ENCODE measurements at regions not wholly inside any gene's neighbourhood (a gene's known extent, or its start where the extent isn't known, plus 50 kb on each side); places are given as distances from the start of the nearest gene placed in this dataset.

- no peak for DNase-seq (ENCODE audit: low spot score)
Measured at GRCh38 chr2:129870685-129871241, 108.7 kb upstream of the RAB6C start.

DNA sequence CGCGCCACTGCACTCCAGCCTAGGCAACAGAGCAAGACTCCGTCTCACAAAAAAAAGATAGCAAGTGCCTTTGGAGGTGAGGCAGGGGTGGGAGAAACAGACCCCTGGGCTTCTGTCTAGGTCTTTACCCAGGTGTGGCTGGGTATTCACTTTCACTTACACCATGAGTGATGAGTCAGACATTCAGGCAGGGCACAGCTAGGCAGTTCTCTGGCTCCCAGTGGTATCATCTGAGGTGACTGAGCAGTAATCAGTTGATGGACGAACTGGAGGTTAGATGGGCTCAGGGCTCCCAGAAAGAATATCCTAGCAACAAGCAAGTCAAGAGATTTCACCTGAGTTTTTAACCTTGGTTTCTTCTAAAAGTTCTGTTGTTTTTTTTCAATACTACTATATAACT, 107.0 kb upstream of the RAB6C start:
- DNase-seq (ENCODE audit: low spot score), result no peak

DNA sequence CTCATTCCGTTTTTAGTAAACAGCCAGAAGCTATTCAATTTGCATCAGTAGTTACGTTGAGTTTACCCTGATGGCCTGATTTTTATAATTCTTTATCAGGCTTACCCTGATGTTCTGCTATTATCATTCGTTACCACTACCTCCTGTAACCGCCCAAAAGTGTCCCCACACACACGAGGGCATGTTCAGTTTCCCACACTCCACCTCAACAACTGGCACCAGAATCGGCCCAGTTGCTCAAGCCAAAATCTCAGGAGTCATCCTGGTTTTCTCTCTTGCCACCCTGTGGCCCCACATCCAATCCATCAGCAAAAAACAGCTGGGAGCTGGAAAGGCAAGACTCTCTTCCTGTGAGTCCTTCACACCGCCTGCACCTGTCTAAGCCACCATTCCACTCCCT, 102.9 kb upstream of the RAB6C start:
- DNase-seq (ENCODE audit: low spot score), result no peak

GRCh38 chr2:129877289-129877741, 102.2 kb upstream of the RAB6C start:
- no peak for DNase-seq (ENCODE audit: low spot score)

DNA sequence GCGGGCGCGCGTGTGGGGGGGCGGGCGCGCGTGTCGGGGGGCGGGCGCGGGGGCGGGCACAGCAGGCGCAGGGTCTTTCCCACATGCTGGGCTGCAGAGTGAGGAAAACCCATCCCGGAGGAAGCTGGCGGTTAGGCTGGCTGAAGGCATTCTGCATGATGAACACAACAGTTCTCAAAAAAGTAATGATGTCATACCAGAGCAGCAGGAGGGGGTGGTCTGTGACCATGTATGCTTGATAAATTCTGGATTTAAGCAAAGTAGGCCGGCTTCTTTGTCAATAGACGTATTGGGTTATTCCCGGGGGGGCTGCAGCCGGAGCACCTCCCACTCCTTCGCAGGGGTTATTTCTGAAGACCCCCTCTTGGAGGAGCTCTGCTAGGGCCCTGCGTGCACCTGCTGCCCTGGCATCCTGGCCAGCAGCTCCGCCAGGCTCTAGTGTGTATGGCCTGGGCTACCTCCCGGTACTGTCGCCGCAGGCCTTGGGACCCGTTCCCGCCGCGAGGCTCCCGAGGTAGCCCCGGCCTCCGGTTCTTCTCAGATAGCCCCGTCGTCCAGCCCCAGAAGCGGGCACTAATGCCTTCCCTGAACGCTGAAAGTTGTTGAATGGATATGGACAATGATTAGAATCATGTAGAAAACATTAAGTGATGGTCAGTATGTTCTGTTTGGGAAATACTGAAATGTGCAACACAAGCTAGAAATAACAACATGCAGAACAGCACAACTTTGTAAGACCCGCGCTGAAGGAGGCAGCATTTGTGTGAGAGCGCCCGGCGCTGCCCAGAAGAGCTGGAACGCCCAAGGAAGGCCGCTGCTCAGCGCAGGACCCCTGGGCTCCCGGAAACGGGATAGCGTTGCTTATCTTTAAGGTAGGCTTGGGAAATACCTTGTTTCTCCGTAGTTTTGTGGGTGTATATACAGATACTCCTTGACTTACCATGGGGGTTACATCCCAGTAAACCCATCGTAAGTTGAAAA, 101.4 kb upstream of the RAB6C start:
- DNase-seq (ENCODE audit: low spot score), result no peak

GRCh38 chr2:129879614-129880180, 99.8 kb upstream of the RAB6C start:
- DNase-seq (ENCODE audit: low spot score), result no peak

- DNase-seq (ENCODE audit: low spot score), result no peak
Measured at GRCh38 chr2:129880309-129880708, 99.2 kb upstream of the RAB6C start.

- DNase-seq (ENCODE audit: low spot score), result no peak
Measured at GRCh38 chr2:129880971-129881370, 98.5 kb upstream of the RAB6C start.

DNA sequence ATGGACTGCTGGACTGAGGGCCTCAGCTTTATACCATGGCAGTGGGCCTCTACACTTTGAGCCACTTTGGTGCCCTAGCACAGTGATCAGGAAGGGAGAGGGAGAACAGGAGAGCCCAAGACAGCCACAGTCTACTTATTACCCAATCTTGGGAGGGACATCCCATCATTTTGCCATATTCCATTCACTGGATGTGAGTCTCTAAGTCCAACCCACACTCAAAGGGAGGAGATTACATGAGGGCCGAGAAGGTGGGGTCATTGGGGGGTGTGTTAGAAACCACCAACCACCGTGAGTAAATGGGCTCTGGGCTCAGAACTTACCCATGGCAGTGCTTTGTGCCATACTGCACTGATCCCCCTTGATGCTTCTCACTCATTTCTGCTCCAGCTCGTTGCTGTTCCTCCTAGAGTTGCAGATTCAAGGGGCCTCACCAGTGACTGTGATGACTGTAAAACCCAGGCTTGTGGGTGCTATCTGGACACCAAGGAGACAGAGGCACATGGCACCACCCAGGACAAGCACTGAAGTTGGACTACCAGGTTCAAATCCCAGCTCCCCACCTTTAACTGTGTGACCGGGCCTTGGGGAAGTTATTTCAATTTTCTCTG, 97.6 kb upstream of the RAB6C start:
- DNase-seq (ENCODE audit: low spot score), result no peak

- DNase-seq (ENCODE audit: low spot score), result no peak
Measured at GRCh38 chr2:129882476-129882875, 97.0 kb upstream of the RAB6C start.

GRCh38 chr2:129883121-129883520, 96.3 kb upstream of the RAB6C start:
- DNase-seq (ENCODE audit: low spot score), result no peak

- DNase-seq (ENCODE audit: low spot score), result no peak
Measured at GRCh38 chr2:129884221-129884786, 95.2 kb upstream of the RAB6C start.

- no peak for DNase-seq (ENCODE audit: low spot score)
Measured at GRCh38 chr2:129885735-129886134, 93.7 kb upstream of the RAB6C start.

- DNase-seq (ENCODE audit: low spot score), result no peak
Measured at GRCh38 chr2:129887688-129888266, 91.7 kb upstream of the RAB6C start.

DNA sequence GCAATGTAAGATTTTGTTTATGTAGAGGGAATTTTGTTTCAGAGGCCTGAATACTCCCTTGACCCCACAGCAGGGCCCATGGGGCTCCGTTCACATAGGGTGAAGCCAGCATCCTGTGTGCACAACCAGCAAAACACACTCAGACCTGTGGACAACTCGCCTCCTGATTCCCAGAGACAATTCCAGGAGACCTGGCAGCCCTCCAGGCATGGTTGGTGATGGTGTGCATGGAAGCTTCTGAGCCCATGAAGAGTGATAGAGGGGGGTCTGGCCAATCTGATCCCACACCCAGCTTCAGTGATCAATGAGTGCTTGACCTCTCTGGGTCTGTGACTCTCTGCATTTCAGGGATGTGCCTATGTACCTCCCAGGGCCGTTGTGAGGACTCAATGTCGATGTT, 91.0 kb upstream of the RAB6C start:
- no peak for DNase-seq (ENCODE audit: low spot score)

- DNase-seq (ENCODE audit: low spot score), result no peak
Measured at GRCh38 chr2:129888896-129889295, 90.6 kb upstream of the RAB6C start.

GRCh38 chr2:129891341-129892320, 87.8 kb upstream of the RAB6C start:
- no peak for DNase-seq (ENCODE audit: low spot score)

DNA sequence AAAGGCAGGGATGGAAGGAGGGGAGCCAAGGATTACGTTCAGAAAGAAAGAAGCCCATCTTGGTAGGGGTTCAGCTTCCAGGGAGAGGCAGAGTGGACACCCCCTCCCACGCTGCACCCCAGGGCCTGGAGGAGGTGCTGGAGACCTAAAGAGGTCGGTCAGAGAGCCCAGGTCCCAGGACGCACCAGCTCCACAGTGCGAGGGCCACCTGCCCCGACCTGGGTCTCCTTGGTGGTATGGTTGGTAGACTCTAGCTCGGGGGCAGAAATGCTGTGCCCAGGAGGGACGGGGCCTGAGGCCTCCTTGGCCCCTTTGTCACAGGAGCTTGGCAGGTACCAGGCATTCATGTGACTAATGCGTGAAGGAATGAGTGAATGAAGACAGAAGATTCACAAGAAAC, 87.1 kb upstream of the RAB6C start:
- DNase-seq (ENCODE audit: low spot score), result no peak

DNA sequence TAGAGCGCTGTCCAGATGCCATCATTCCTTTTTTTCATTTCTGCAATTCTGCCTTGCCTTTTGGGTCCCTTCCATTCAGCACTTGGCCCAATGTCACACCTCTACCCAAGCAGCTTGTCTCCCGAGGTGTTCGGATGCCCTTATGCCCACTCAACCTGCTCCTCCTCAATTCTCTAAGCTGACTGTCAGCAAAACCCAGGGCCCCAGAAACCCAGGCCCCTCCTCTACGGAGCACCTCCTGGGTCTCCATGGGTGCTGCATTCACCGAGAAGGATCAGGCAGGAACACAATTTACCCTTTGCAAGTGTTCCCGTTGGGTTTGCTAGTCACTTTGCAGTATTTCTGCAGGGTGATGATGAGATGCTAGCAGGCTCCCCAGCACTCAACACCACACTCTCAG, 86.7 kb upstream of the RAB6C start:
- no peak for DNase-seq (ENCODE audit: low spot score)

DNA sequence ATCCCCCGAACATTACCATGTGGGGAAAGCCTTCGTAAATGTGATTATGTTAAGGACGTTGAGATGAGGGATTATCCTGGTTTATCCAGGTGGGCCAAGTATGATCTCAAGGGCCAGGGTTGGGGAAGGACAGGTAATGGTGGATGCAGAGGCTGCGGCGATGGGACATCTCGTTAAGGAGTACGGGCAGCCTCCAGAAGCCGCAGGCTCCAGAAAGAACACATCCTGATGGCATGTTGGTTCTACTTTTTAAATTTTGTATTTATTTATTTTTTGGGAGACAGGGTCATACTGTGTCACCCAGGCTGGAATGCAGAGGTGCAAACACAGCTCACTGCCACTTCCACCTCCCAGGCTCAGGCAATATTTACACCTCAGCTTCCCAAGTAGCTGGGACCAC, 86.2 kb upstream of the RAB6C start:
- DNase-seq (ENCODE audit: low spot score), result no peak

DNA sequence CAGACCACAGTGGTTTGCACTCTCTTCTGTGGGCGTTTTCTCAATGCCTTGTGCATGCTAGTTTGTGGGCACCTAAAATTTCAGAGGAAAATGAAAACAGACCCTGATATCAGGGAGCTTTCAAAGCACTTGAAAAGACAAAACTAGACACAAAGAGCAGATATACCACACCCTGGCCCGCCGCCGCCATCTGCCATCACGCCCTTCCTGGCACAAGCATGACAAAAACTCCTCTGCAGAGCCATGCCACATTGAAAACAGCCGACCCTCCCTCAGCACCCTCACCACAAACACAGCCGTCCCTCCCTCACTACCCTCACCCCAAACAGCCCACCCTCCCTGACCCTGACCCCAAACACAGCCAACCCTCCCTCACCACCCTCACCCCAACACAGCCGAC, 84.8 kb upstream of the RAB6C start:
- no peak for DNase-seq (ENCODE audit: low spot score)
